Memory B cell (primary cell): ENCODE measurements at regions not wholly inside any gene's neighbourhood (a gene's known extent, or its start where the extent isn't known, plus 50 kb on each side); places are given as distances from the start of the nearest gene placed in this dataset.

Experiments
- ATAC-seq: fragments of 150-1000 bp; cut with Tn5 transposase; 2 replicates; pipeline ENCODE4 v1.10.0; 2021; ENCODE audit warnings: low read depth, mild to moderate bottlenecking, moderate library complexity
- DNase-seq, 2 donors: peaks; one replicate each; pipeline ENCODE4 v3.0.0; 2022; ENCODE audit warnings: low spot score in 2 of 2
- H3K27ac Mint-ChIP-seq: one replicate; pipeline ENCODE4 v1.8.0; 2022; ENCODE audit warnings: mild to moderate bottlenecking, moderate library complexity, mixed read lengths
- H3K27me3 Mint-ChIP-seq: one replicate; pipeline ENCODE4 v1.8.0; 2022; ENCODE audit warnings: mixed read lengths
- H3K36me3 Mint-ChIP-seq: one replicate; pipeline ENCODE4 v1.8.0; 2022; ENCODE audit warnings: mild to moderate bottlenecking, mixed read lengths
- H3K4me1 Mint-ChIP-seq: one replicate; pipeline ENCODE4 v1.8.0; 2022; ENCODE audit warnings: mixed read lengths
- H3K4me3 Mint-ChIP-seq: one replicate; pipeline ENCODE4 v1.8.0; 2022; ENCODE audit warnings: mild to moderate bottlenecking, moderate library complexity, mixed read lengths
- H3K9me3 Mint-ChIP-seq: one replicate; pipeline ENCODE4 v1.8.0; 2022; ENCODE audit warnings: mixed read lengths

GRCh38 chr4:137681081-137681480 lies 148.8 kb upstream of the PCDH18 start:
- Mint-ChIP-seq H3K4me3 (no peak overlapping the region), H3K27ac (no peak overlapping the region), H3K4me1 (no peaks in the 10 kb centered on the region), H3K36me3 (no peaks in the 10 kb centered on the region), H3K9me3 (peaks cover 3% of the 10 kb centered on the region), H3K27me3 (no peaks in the 10 kb centered on the region)
- no peak for ATAC-seq
- DNase-seq: no peak

- Mint-ChIP-seq H3K4me3 (no peak overlapping the region), H3K36me3 (no peaks in the 10 kb centered on the region), H3K27me3 (no peaks in the 10 kb centered on the region), H3K4me1 (no peaks in the 10 kb centered on the region), H3K27ac (no peak overlapping the region), H3K9me3 (peaks cover 3% of the 10 kb centered on the region)
- ATAC-seq (no peak), DNase-seq (no peak)
Measured at GRCh38 chr4:137678796-137679195, 146.5 kb upstream of the PCDH18 start.

GRCh38 chr4:137677863-137678262 lies 145.6 kb upstream of the PCDH18 start:
- Mint-ChIP-seq H3K4me3 (no peak overlapping the region), H3K4me1 (no peaks in the 10 kb centered on the region), H3K27ac (no peak overlapping the region), H3K9me3 (peaks cover 3% of the 10 kb centered on the region), H3K36me3 (no peaks in the 10 kb centered on the region), H3K27me3 (no peaks in the 10 kb centered on the region)
- DNase-seq: no peak
- no peak for ATAC-seq

- Mint-ChIP-seq H3K27ac (no peak overlapping the region), H3K9me3 (peaks cover 3% of the 10 kb centered on the region), H3K36me3 (no peaks in the 10 kb centered on the region), H3K4me3 (no peak overlapping the region), H3K27me3 (no peaks in the 10 kb centered on the region), H3K4me1 (no peaks in the 10 kb centered on the region)
- DNase-seq (no peak), ATAC-seq (no peak)
Measured at GRCh38 chr4:137676357-137676998, 144.2 kb upstream of the PCDH18 start.

GRCh38 chr4:137674066-137674465 lies 141.8 kb upstream of the PCDH18 start:
- no peak for ATAC-seq

GRCh38 chr4:137668885-137669545 lies 136.7 kb upstream of the PCDH18 start:
- H3K27ac Mint-ChIP-seq: no peak overlapping the region
- peaks cover 1% of the 10 kb centered on the region for H3K9me3 Mint-ChIP-seq
- ATAC-seq: no peak
- no peaks in the 10 kb centered on the region for H3K4me1 Mint-ChIP-seq
- DNase-seq: no peak
- no peak overlapping the region for H3K4me3 Mint-ChIP-seq
- H3K27me3 Mint-ChIP-seq: no peaks in the 10 kb centered on the region
- no peaks in the 10 kb centered on the region for H3K36me3 Mint-ChIP-seq

More at GRCh38 chr4:137674066-137674465, 141.8 kb upstream of the PCDH18 start:
- Mint-ChIP-seq H3K36me3 (no peaks in the 10 kb centered on the region), H3K4me1 (no peaks in the 10 kb centered on the region), H3K9me3 (no peaks in the 10 kb centered on the region), H3K27ac (no peak overlapping the region), H3K27me3 (no peaks in the 10 kb centered on the region), H3K4me3 (no peak overlapping the region)
- no peak for DNase-seq

- ATAC-seq: no peak
- no peak overlapping the region for H3K27ac Mint-ChIP-seq
- no peak overlapping the region for H3K4me3 Mint-ChIP-seq
- H3K4me1 Mint-ChIP-seq: no peaks in the 10 kb centered on the region
- no peak for DNase-seq
- no peaks in the 10 kb centered on the region for H3K27me3 Mint-ChIP-seq
- peaks cover 3% of the 10 kb centered on the region for H3K9me3 Mint-ChIP-seq
- H3K36me3 Mint-ChIP-seq: no peaks in the 10 kb centered on the region
Measured at GRCh38 chr4:137664416-137664815, 132.1 kb upstream of the PCDH18 start.

- Mint-ChIP-seq H3K36me3 (no peaks in the 10 kb centered on the region), H3K9me3 (peaks cover 3% of the 10 kb centered on the region), H3K4me1 (no peaks in the 10 kb centered on the region), H3K27me3 (no peaks in the 10 kb centered on the region), H3K4me3 (no peak overlapping the region), H3K27ac (no peak overlapping the region)
- DNase-seq (no peak), ATAC-seq (no peak)
Measured at GRCh38 chr4:137664046-137664387, 131.7 kb upstream of the PCDH18 start.

GRCh38 chr4:137663251-137664045 lies 131.2 kb upstream of the PCDH18 start:
- H3K4me3 Mint-ChIP-seq: no peak overlapping the region
- H3K36me3 Mint-ChIP-seq: no peaks in the 10 kb centered on the region
- peaks cover 3% of the 10 kb centered on the region for H3K9me3 Mint-ChIP-seq
- no peaks in the 10 kb centered on the region for H3K27me3 Mint-ChIP-seq
- DNase-seq: no peak
- no peak for ATAC-seq
- no peaks in the 10 kb centered on the region for H3K4me1 Mint-ChIP-seq
- H3K27ac Mint-ChIP-seq: no peak overlapping the region

- H3K9me3 Mint-ChIP-seq: peaks cover 3% of the 10 kb centered on the region
- no peaks in the 10 kb centered on the region for H3K27me3 Mint-ChIP-seq
- H3K4me3 Mint-ChIP-seq: no peak overlapping the region
- DNase-seq (no peak), ATAC-seq (no peak)
- no peaks in the 10 kb centered on the region for H3K36me3 Mint-ChIP-seq
- H3K4me1 Mint-ChIP-seq: no peaks in the 10 kb centered on the region
- no peak overlapping the region for H3K27ac Mint-ChIP-seq
Measured at GRCh38 chr4:137661693-137662092, 129.4 kb upstream of the PCDH18 start.

GRCh38 chr4:137660211-137660610 lies 127.9 kb upstream of the PCDH18 start:
- H3K4me3 Mint-ChIP-seq: no peak overlapping the region
- no peaks in the 10 kb centered on the region for H3K27me3 Mint-ChIP-seq
- ATAC-seq (no peak), DNase-seq (no peak)
- H3K27ac Mint-ChIP-seq: no peak overlapping the region
- H3K9me3 Mint-ChIP-seq: peaks cover 3% of the 10 kb centered on the region
- no peaks in the 10 kb centered on the region for H3K36me3 Mint-ChIP-seq
- H3K4me1 Mint-ChIP-seq: no peaks in the 10 kb centered on the region

- peaks cover 2% of the 10 kb centered on the region for H3K9me3 Mint-ChIP-seq
- no peak for ATAC-seq
- H3K27ac Mint-ChIP-seq: no peak overlapping the region
- H3K4me3 Mint-ChIP-seq: no peak overlapping the region
- no peak for DNase-seq
- no peaks in the 10 kb centered on the region for H3K36me3 Mint-ChIP-seq
- no peaks in the 10 kb centered on the region for H3K27me3 Mint-ChIP-seq
- H3K4me1 Mint-ChIP-seq: no peaks in the 10 kb centered on the region
Measured at GRCh38 chr4:137659431-137659830, 127.1 kb upstream of the PCDH18 start.

GRCh38 chr4:137656661-137657060 lies 124.4 kb upstream of the PCDH18 start:
- no peak overlapping the region for H3K27ac Mint-ChIP-seq
- H3K36me3 Mint-ChIP-seq: no peaks in the 10 kb centered on the region
- DNase-seq (no peak), ATAC-seq (no peak)
- no peaks in the 10 kb centered on the region for H3K27me3 Mint-ChIP-seq
- H3K4me1 Mint-ChIP-seq: no peaks in the 10 kb centered on the region
- H3K9me3 Mint-ChIP-seq: peaks cover 2% of the 10 kb centered on the region
- H3K4me3 Mint-ChIP-seq: no peak overlapping the region

GRCh38 chr4:137655302-137655701 lies 123.0 kb upstream of the PCDH18 start:
- no peak overlapping the region for H3K27ac Mint-ChIP-seq
- no peak overlapping the region for H3K4me3 Mint-ChIP-seq
- H3K27me3 Mint-ChIP-seq: no peaks in the 10 kb centered on the region
- DNase-seq: no peak
- H3K4me1 Mint-ChIP-seq: no peaks in the 10 kb centered on the region
- H3K9me3 Mint-ChIP-seq: peaks cover 2% of the 10 kb centered on the region
- no peaks in the 10 kb centered on the region for H3K36me3 Mint-ChIP-seq
- no peak for ATAC-seq
